Limb (tissue), 2 donors: ENCODE measurements at regions not wholly inside any gene's neighbourhood (a gene's known extent, or its start where the extent isn't known, plus 50 kb on each side); places are given as distances from the start of the nearest gene placed in this dataset.

Experiments used
- DNase-seq, 2 donors: peaks; one replicate each; pipeline ENCODE4 v3.0.0-alpha.2; 2016; ENCODE audit errors: extremely low spot score in 2 of 2

DNA sequence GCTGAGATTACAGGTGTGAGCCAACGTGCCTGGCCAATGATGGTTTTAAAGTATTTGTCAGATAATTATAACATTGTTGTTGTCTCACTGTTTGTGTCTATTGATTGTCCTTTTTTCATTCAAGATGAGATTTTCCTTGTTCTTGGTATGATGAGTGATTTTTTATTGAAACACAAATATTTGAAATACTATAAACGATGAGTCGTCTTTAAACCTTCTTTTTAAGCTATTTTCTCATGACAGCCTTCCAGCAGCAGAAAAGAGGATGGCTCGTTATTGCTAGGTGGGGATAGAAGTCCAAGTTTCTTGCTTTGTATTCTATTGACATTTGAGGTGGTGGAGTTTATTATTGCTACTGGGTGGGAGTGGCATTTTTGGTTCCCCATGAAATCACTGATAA lies 61.7 kb upstream of the MDFIC2 start:
- no peak for DNase-seq
